ENCODE measurements at regions not wholly inside any gene's neighbourhood (a gene's known extent, or its start where the extent isn't known, plus 50 kb on each side); places are given as distances from the start of the nearest gene placed in this dataset.

- no peaks in the 10 kb centered on the region for H3K4me1 ChIP-seq
- TF ChIP-seq POLR2AphosphoS5 (IDR thresholded peaks at IDR 0.05), result no peak
- TF ChIP-seq EP300 (IDR thresholded peaks at IDR 0.05), result no peak
- no peak for TF ChIP-seq POLR2A (IDR thresholded peaks at IDR 0.05)
- no peak for TF ChIP-seq CTCF (IDR thresholded peaks at IDR 0.05)
- WGBS, 2 donors, result 76 to 83% methylated on average over 1 of the region's 1 CpG
Observed at GRCh38 chr5:32953694-32954093, 242.6 kb downstream of the NPR3 start.

GRCh38 chr5:32955814-32956213, 244.7 kb downstream of the NPR3 start:
- Histone ChIP-seq H3K36me3 (no peaks in the 10 kb centered on the region), H3K4me1 (no peaks in the 10 kb centered on the region), H3K9me3 (no peaks in the 10 kb centered on the region), H3K27ac (no peak overlapping the region), H3K27me3 (no peaks in the 10 kb centered on the region), H3K4me3 (no peak overlapping the region)
- ATAC-seq (ENCODE audit: low FRiP score in 2 of 2) (no peak), DNase-seq (no peak)
- WGBS, 2 donors, result 38 to 52% methylated on average over 1 of the region's 1 CpG
- TF ChIP-seq CTCF (IDR thresholded peaks at IDR 0.05), result no peak
- TF ChIP-seq POLR2A (IDR thresholded peaks at IDR 0.05), result no peak
- TF ChIP-seq EP300 (IDR thresholded peaks at IDR 0.05), result no peak
- no peak for TF ChIP-seq POLR2AphosphoS5 (IDR thresholded peaks at IDR 0.05)

More at GRCh38 chr5:32953694-32954093, 242.6 kb downstream of the NPR3 start:
- Histone ChIP-seq H3K36me3 (no peaks in the 10 kb centered on the region), H3K27ac (no peak overlapping the region), H3K9me3 (no peaks in the 10 kb centered on the region), H3K4me3 (no peak overlapping the region), H3K27me3 (no peaks in the 10 kb centered on the region)
- ATAC-seq (ENCODE audit: low FRiP score in 2 of 2) (no peak), DNase-seq (no peak)

DNA sequence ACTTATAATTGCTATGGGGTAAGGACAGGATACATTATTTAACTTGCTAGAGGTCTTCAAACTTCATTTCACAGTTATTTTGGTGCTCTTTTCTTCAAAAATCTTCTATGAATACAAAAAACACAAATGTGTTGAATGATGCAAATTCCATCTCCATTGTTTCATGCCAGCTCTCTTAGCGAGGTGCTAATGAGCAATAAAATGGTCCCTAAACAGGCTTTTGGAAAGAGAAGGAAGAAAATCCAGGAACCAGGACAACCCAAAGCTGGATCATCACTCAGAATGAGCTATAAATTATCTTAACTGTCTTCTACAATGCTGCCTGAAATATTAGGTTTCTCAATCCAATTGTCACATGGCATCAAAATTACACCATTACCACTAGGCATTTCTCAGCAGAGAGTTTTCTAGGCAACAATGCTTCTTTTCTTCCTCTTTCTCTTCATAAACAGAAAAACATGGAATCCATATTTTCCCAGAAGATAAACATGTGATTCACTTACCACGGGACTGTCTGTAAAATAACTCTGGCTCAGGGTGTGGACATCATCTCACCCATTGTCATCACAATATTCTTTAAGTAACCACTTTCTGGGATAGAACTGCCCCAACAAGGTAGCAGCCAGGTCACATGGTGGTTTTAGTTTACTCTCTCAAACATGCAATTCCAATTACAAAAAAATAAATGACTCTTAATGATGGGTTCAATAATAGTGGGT, 249.4 kb downstream of the NPR3 start:
- H3K4me3 ChIP-seq, result no peak overlapping the region
- TF ChIP-seq POLR2A (IDR thresholded peaks at IDR 0.05), result no peak
- no peak for TF ChIP-seq EP300 (IDR thresholded peaks at IDR 0.05)
- no peak for TF ChIP-seq CTCF (IDR thresholded peaks at IDR 0.05)
- no peak for TF ChIP-seq POLR2AphosphoS5 (IDR thresholded peaks at IDR 0.05)
- no peaks in the 10 kb centered on the region for H3K9me3 ChIP-seq
- no peaks in the 10 kb centered on the region for H3K4me1 ChIP-seq
- WGBS, 2 donors, result 75% methylated on average over 2 of the region's 2 CpGs
- DNase-seq (no peak), ATAC-seq (ENCODE audit: low FRiP score in 2 of 2) (no peak)
- H3K36me3 ChIP-seq, result no peaks in the 10 kb centered on the region
- H3K27me3 ChIP-seq, result no peaks in the 10 kb centered on the region
- no peak overlapping the region for H3K27ac ChIP-seq

- no peaks in the 10 kb centered on the region for H3K36me3 ChIP-seq
- 87 to 93% methylated on average over 1 of the region's 1 CpG for WGBS, 2 donors
- no peak overlapping the region for H3K4me3 ChIP-seq
- no peaks in the 10 kb centered on the region for H3K9me3 ChIP-seq
- TF ChIP-seq EP300 (IDR thresholded peaks at IDR 0.05) (no peak), POLR2A (IDR thresholded peaks at IDR 0.05) (no peak)
- DNase-seq (no peak), ATAC-seq (ENCODE audit: low FRiP score in 2 of 2) (no peak)
- no peaks in the 10 kb centered on the region for H3K27me3 ChIP-seq
- H3K27ac ChIP-seq, result no peak overlapping the region
- H3K4me1 ChIP-seq, result no peaks in the 10 kb centered on the region
Observed at GRCh38 chr5:32961059-32961415, 249.9 kb downstream of the NPR3 start.

DNA sequence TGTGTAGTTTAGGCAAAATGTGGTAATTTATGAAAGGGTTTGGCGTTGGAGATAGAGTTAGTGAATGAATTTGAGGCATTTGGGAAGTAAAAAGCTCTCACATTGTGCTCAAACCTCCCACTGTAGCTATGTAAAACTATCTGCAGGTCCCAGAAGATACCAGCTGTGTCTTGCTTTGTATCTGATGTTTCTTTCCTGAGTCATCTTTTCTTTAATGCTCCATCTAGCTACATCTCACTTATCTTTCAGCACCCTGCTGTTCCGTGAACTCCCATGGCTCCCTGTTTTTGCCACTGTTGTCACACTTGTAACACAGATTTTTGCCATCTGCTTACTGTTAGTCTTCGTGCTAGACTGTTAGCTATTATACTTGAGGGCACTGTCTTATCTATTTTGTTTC, 253.1 kb downstream of the NPR3 start:
- TF ChIP-seq EP300 (IDR thresholded peaks at IDR 0.05) (no peak), POLR2A (IDR thresholded peaks at IDR 0.05) (no peak), POLR2AphosphoS5 (IDR thresholded peaks at IDR 0.05) (no peak), CTCF (IDR thresholded peaks at IDR 0.05) (no peak)
- no peak overlapping the region for H3K4me3 ChIP-seq
- no peaks in the 10 kb centered on the region for H3K4me1 ChIP-seq
- no peaks in the 10 kb centered on the region for H3K36me3 ChIP-seq
- H3K27me3 ChIP-seq, result no peaks in the 10 kb centered on the region
- ATAC-seq (ENCODE audit: low FRiP score in 2 of 2) (no peak), DNase-seq (no peak)
- no peaks in the 10 kb centered on the region for H3K9me3 ChIP-seq
- WGBS, 2 donors, result 73 to 79% methylated on average over 3 of the region's 3 CpGs
- no peak overlapping the region for H3K27ac ChIP-seq
